Bronchial epithelial cell (primary cell): ENCODE measurements at regions not wholly inside any gene's neighbourhood (a gene's known extent, or its start where the extent isn't known, plus 50 kb on each side); places are given as distances from the start of the nearest gene placed in this dataset.
A peak's percentile ranks its signal among the peaks of the same experiment; 100 is the strongest.

ENCODE experiments used
- DNase-seq: peaks from one replicate; pipeline ENCODE4 v3.0.0-alpha.2; 2010; ENCODE audit warnings: low read depth
- FAIRE-seq: peaks from 2 replicates; lab custom pipeline; 2011; peaks lifted over from hg19 to GRCh38; lab: Jason Lieb, UNC
- H3K27me3 ChIP-seq: 2 replicates; pipeline ENCODE4 v1.5.1; 2011; ENCODE audit warnings: low read length; ENCODE audit not compliant: control insufficient read depth, insufficient read depth
- H3K36me3 ChIP-seq: 2 replicates; pipeline ENCODE4 v1.5.1; 2011; ENCODE audit warnings: low read length; ENCODE audit not compliant: control insufficient read depth, insufficient read depth
- H3K4me3 ChIP-seq: 2 replicates; pipeline ENCODE4 v1.5.1; 2011; ENCODE audit warnings: mild to moderate bottlenecking, low read depth, low read length, control low read depth
- CTCF ChIP-seq: IDR thresholded peaks from 2 replicates; pipeline ENCODE4 v1.5.1; 2011; ENCODE audit warnings: mild to moderate bottlenecking, moderate library complexity, low read length, control low read depth, inconsistent platforms; ENCODE audit not compliant: insufficient read depth, severe bottlenecking

- H3K27me3 ChIP-seq = no peaks in the 10 kb centered on the region
- H3K4me3 ChIP-seq = no peak overlapping the region
- DNase-seq (peak; percentile 54), FAIRE-seq (no peak)
- no peaks in the 10 kb centered on the region for H3K36me3 ChIP-seq
- no peak for TF ChIP-seq CTCF
Observed at GRCh38 chr14:58912799-58913432, 275.2 kb downstream of the DACT1 start.

- TF ChIP-seq CTCF = no peak
- FAIRE-seq (no peak), DNase-seq (no peak)
- Histone ChIP-seq H3K4me3 (no peak overlapping the region), H3K27me3 (no peaks in the 10 kb centered on the region), H3K36me3 (no peaks in the 10 kb centered on the region)
Observed at GRCh38 chr14:58914279-58914855, 274.1 kb upstream of the DAAM1 start.

- Histone ChIP-seq H3K27me3 (no peaks in the 10 kb centered on the region), H3K4me3 (no peak overlapping the region), H3K36me3 (no peaks in the 10 kb centered on the region)
- peak; percentile 5 for DNase-seq
- no peak for TF ChIP-seq CTCF
- no peak for FAIRE-seq
Observed at GRCh38 chr14:58915646-58916045, 272.8 kb upstream of the DAAM1 start.

GRCh38 chr14:58918066-58918738 lies 270.3 kb upstream of the DAAM1 start:
- H3K27me3 ChIP-seq = no peaks in the 10 kb centered on the region
- no peaks in the 10 kb centered on the region for H3K36me3 ChIP-seq
- H3K4me3 ChIP-seq = no peak overlapping the region
- FAIRE-seq = peak; percentile 68
- DNase-seq = peak; percentile 90
- no peak for TF ChIP-seq CTCF

GRCh38 chr14:58919217-58919616 lies 269.2 kb upstream of the DAAM1 start:
- DNase-seq = no peak

More at GRCh38 chr14:58919217-58919616, 269.2 kb upstream of the DAAM1 start:
- Histone ChIP-seq H3K27me3 (no peaks in the 10 kb centered on the region), H3K36me3 (no peaks in the 10 kb centered on the region), H3K4me3 (no peak overlapping the region)
- no peak for FAIRE-seq
- TF ChIP-seq CTCF = no peak
